RPMI7951 (cell line): ENCODE measurements at regions not wholly inside any gene's neighbourhood (a gene's known extent, or its start where the extent isn't known, plus 50 kb on each side); places are given as distances from the start of the nearest gene placed in this dataset.

Source experiments
- DNase-seq: peaks from one replicate; pipeline ENCODE4 v3.0.0-alpha.2; 2012; ENCODE audit warnings: low read depth

DNA sequence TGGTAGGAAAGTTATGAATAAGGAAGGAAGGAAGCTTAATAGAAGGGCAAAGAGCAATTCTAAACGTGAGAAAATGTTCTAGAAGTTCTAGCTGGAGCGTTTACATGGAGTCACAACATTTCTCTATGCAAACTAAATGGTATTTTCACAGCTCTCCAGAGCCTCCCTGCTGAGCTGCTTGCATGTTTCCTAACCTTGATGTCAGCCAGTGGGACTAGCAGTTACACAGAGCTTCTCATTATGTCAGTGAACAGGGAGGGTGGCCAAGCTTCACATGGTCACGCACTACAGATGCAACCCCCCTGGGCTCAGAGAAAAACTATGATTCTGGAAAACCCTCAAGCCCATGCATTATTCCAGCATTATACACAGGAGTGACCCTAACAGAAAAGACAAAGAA lies 153.4 kb upstream of the CCDC150 start:
- peak; percentile 26 for DNase-seq

DNA sequence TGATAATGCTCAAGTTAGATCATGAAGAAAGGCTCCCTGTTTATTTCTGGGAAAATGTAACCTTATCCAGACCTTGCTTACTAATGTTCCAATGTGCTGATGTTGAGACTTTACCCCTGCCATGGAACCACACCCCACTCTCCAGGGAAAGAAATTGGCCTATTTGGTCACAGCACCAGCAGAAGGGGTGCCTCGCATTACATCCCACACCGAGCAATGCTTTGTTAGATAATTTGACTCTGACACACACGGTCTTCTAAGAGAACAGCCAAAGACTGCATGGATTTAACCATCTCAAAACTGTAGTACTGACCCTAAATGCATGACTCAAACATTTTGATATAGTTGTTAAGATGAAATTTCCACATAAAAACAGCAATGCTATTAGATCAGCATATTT lies 152.1 kb upstream of the CCDC150 start:
- DNase-seq, result no peak

DNA sequence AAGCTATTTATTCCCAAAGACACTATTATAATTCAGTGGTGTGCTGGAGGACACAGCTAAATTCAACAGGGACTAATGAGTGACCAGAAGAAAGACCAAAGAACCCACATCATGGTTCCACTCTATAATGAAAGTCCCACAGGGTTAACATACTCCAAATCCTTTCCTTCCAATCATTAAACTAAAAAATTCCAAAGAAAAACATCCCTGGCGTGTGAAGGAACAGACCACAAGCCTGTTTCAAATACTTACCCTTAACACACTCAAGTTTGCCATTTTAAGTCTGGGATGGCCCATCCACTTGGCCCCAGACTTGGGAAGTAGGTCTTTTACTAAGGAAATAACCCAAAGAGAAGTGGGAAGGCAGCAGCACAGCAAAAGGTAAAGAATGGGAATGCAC lies 150.1 kb upstream of the CCDC150 start:
- DNase-seq, result peak; percentile 24

DNA sequence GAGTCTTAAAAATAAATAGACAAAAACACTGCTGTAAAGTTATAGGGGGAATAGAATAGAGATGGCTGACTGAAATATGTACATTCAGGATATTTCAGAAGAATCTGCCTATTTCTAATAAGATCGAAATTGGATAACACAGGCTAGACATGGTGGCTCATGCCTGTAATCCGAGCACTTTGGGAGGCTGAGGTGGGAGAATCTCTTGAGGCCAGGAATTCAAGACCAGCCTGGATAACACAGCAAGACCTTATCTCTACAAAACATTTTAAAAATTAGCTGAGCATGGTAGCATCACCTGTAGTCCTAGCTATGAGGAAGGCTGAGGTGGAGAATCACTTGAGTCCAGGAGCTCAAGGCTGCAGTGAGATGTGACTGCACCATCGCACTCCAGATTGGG lies 146.6 kb upstream of the CCDC150 start:
- no peak for DNase-seq

DNA sequence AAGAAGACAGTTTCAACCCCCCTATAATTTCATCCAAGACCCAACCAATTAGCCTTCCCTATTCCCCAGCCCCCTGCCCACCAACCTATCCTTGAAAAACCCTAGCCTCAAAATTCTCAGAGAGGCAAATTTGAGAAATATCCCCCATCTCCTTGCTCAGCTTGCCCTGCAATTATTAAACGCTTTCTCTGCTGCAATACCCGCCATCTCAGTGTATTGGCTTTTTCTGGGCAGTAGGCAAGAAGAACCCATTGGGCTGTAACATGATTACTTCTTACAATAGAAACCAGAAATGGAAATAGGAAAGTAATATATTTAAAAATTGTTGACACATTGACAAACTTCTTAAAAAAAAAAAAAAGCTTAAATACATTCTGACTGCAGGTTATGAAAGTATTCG lies 140.6 kb upstream of the CCDC150 start:
- DNase-seq, result no peak

DNA sequence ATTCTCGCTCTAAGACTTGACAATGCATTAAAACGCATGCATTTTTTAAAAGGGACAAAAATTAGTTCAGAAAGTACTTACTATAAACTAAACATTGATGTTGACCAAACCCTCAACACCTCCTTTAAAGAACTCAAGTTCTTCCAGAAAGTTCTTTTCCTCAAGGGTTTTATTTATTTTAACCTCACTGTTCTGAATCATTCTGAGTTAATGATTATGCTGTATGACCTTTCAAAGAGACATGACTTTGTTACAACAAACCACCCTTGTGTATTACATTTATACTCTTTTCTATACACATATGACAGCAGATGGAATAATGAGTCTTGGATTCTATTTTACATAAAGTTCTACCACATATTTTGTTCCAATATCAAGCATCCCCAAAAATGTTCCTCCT lies 139.8 kb upstream of the CCDC150 start:
- no peak for DNase-seq

DNA sequence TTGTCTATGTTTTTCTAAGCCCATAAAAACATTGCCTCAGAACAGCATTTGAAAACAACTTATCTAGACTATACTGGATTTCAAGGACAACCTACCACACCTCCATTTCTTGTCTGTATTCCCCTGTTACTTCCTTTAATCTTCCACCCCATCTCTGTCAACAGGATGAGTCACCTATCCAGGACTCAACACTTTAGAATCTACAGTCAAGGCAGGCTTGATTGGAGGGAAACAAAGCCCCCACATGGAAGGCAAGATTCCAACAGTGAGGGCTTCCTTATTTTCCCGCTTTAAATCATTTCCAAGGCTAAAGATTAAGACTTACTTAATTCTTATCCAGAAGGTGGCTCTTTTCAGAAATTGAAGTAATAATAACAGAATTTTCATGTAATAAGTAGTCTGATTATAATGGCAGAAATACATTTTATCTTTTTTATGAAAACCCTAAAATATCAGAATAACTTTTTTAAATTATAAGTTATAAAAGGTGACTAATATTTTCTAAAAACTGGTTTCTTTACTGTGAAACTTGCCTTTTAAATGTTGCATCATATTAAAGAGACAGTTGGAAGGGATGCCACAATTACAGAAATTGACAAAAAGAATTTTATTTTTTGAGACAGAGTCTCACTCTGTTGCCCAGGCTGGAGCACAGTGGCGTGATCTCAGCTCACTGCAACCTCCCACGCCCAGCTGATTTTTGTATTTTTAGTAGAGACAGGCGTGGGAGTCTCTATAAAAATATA lies 138.7 kb upstream of the CCDC150 start:
- DNase-seq, result peak; percentile 85

DNA sequence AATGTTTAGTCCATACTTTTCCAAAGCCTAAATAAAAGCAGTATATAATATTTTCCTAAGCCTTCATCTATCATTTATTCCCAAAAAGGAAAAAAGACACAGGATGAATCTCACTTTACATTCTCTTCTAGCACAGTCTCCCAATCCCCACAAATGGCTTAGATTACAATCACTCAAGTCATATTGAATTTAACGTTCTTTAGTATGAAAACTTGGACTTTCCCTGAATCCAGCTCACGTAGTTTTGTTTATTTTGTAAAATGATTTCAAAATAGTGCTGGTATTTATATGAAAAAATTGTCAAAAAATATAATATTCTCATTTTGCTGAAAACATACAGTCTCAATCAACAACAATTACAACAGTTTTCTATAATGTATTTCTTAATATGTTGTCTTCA lies 137.7 kb upstream of the CCDC150 start:
- no peak for DNase-seq

DNA sequence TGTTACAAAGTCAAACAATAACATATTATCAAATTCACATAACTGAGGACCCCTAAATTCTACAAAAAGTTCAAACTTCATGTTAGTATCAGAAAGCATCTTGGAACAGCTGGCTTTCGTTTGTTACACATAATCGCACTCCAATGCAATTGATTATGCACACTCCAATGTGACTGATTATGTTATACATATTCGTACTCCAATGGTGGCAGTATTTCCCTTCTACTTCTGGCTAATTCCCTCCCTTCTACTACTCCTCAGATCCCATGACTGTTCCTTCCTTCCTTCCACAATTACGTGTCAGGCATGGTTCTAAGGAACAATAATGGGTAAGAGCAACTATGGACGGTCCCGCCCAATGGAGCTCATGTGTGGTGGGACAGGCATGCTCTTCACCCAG lies 137.1 kb upstream of the CCDC150 start:
- peak; percentile 66 for DNase-seq

DNA sequence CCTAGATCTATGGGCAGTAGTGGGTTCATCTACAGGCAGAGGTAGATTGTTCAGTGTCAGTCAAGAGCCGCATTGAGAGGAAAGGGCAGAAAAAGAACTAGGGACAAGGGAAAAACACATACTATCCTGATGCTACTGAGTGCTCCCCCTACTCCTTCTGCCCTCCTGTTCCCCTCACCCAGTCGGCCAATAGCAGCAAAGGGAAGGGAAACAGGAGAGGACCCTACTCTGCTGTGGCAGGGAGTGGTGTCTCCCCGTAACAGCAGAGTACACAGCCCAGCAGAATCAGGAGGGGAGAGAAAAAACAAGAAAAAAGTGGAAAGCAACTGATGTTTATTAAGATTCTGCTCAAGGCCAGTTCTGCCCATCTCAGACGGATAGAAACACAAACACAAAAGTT lies 136.1 kb upstream of the CCDC150 start:
- DNase-seq, result no peak

DNA sequence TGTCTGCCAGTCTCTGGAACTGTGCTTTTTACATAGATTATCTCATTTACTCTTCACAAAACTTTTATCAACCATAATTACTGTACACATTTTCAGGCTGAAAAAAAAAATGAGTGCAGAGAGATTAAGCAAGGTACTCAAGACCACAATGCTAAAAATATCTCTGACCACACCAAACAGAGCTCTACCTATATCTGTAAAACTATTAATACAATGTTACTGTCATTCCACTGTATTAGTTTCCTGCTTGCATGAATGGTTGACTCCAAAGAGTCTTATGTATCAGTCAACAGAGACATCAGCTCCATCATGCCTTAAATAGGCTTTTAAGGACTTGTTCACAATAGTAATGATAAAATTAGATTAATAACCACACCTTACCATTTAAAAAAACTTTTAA lies 134.7 kb upstream of the CCDC150 start:
- no peak for DNase-seq

DNA sequence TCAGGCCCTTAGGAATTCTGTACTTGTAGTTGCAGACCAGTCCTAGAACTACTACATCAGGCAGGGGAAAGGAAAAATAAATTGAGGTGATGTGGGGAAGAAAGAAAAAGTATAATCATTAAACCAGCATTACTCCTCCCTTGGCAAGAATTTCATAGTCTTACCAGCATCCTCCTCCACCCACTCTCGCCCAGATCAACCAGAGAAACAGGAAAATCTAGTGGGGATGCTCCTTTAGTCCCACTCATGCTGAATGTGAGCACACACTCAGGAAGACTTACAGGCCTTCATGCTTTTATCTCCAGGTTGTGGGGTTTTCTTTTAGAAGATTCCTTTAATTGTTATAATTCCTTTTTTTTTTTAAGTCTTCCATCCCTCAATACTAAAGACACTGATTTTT lies 129.3 kb upstream of the CCDC150 start:
- no peak for DNase-seq

DNA sequence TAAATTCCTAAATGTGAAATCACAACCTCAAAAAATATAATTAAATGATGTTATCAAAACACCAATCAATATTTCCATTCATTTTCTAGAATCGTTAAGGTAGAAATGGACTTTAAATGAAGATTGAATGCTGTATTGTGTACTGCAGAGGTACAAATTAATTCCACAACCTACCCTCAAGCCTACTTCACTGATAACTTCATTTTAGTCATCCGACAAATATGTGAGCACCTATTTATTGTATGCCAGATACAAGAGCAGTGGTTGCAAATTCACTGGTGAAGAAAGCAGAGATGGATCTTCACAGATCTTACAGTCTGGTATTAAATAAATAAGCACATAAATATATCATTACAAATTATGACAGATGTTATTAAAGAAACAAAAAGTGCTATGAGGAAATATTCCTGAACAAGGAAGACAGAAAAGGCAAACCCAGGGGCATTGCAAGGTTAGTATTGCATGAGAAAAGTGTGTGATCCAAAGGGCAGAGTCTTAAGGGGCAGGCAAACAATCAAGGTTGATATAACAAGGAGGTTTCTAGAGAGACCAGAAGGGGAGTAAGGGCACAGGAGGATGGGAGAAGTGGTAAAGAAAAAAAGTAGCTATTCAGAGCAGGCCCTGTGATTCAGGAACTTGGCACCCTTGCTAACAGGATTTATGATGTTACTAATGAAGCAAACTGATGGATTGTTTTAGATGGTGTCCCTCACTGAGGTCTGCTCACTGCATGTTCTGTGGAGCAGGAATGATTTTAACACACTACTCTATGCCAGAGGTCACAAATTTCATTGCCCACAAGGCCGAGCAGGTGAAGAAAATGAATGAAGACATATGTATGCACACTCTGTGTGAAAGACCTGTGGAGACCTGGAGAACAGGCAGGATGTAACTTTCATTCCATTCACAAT lies 128.0 kb upstream of the CCDC150 start:
- no peak for DNase-seq

DNA sequence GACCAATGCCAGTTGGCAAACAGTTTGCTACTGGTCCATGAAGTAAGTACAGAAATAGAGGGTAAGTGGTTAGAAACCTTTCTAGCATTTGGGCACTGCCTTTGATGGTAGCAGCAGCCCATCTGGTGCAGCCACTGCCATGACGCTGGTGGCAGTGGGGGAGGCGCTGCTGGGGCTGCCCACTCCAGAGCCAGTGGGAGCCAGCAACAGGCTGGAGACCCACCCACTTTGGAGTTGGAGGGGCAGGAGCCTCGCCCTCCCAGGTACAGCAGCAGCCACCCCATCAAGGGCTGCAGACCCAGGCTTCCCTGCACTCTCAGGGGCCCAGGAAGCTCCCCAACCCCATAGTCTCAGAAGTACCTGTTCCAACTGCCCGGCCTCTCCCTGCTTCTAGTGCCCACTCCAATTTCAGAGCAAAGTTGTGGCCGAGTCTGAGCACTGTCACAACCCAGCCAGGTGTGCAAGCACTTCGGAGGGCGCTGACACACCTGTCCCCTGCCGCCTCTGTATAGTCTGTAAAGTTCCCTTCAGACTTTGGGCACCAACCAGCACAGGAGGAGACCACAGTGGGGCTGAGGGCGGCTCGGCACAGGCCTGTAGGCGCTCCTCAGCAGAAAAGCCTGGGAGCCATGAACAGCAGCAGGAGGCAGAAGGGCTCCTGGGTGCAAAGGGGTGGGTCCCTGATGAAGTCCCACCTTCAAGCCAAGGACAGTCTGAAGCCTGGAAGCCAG lies 125.6 kb upstream of the CCDC150 start:
- DNase-seq, result no peak

DNA sequence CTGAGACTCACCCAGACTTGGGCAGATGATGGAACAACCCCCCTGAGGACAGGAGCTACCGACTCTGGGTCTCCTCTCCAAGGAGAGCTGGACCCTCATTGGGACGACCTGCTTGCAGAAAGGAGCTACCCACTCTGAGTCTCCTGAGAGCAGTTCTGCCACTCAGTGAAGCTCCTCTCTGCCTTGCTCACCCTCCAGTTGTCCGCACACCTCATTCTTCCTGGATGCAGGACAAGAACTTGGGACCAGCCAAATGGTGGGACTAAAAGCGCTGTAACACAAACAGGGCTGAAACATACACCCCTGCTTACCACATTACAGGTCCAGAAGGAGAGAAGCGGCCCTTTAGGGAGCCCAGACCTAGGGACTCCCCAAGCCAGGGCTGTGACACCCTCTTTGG lies 124.9 kb upstream of the CCDC150 start:
- DNase-seq, result no peak

DNA sequence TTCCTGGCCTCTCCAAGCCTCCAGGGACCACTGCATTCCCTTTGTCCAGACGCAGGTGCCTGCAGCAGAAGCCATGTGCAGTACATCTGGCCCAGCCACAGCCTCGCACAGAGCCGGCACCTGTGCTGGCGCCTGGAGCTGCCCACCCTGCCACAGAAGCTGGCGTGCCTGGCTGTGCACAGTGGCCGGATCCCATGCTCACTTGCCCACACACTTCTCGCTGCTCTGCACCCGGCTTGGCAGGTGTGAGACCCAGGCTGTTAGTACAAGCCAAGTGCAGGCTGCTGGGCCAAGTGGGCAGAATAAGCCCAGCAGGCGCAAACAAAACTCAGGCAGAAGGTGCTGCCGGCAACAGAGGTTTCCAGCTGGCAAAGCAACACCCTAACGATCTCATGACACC lies 124.5 kb upstream of the CCDC150 start:
- DNase-seq, result no peak

DNA sequence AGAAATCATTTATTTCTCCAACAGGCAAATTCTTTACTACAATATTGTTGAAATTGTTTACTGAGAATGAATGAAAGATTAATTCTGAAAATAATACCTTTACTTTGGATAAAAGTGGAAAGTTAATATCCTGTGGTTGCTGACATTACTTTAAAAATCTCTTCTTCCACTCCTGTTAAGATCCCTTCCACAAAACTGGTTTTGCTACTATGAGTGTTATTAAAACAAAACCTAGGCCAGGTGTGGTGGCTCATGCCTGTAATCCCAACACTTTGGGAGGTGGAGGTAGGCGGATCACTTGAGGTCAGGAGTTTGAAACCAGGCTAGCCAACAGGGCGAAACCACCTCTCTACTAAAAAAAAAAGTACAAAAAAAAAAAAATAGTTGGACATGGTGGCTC lies 123.9 kb upstream of the CCDC150 start:
- no peak for DNase-seq

DNA sequence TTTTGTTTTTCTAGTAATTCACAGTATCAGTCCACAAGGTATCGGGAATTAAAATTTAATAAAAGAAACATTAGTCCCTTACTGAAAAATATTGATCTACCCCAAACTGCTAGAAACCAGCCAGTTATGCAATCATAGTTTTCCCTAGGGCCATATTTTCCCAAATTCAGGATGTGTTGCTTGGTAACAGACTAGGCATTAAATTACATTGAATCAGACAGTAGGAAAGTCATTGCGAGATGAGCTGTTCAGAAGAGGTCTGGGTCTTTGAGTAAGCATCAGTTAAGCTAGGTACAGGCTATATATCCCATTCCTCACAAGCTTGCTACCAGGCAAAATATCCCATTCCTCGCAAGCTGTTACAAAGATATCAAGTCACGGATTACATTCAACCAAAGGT lies 123.0 kb upstream of the CCDC150 start:
- peak; percentile 40 for DNase-seq

DNA sequence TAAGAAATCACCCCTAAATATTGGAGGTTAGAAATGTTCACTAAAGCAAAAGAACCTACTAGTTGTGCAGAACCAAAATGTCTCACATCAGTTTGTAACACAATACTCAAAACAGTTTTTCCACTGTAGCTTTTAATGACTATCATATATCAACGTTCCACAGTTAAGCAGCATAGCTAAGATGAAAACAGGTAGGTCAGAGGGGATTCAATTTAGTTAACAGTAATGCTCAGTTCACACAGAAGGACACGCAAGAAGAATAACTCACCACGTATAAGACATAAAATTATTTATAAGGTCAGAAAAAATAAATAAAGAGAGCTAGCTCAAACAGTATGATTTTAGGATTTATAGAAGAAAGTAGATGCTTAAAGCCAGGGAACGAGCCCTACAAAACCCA lies 118.9 kb upstream of the CCDC150 start:
- DNase-seq, result no peak

DNA sequence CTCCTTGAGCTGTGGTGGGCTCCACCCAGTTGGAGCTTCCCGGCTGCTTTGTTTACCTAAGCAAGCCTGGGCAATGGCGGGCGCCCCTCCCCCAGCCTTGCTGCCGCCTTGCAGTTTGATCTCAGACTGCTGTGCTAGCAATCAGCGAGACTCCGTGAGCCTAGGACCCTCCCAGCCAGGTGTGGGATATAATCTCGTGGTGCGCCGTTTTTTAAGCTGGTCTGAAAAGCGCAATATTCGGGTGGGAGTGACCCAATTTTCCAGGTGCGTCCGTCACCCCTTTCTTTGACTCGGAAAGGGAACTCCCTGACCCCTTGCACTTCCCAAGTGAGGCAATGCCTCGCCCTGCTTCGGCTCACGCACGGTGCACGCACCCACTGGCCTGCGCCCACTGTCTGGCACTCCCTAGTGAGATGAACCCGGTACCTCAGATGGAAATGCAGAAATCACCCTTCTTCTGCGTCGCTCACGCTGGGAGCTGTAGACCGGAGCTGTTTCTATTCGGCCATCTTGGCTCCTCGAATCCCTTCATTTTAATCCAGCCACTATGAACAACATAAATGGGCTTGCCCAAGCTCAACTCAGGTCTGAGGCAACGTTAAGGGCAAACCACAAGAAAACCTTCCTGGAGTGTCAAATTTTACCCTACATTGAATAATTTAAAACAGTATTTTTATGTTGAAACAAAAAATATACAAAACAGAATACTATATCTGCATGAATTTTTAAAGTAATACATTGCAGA lies 112.4 kb upstream of the CCDC150 start:
- DNase-seq, result peak; percentile 62

DNA sequence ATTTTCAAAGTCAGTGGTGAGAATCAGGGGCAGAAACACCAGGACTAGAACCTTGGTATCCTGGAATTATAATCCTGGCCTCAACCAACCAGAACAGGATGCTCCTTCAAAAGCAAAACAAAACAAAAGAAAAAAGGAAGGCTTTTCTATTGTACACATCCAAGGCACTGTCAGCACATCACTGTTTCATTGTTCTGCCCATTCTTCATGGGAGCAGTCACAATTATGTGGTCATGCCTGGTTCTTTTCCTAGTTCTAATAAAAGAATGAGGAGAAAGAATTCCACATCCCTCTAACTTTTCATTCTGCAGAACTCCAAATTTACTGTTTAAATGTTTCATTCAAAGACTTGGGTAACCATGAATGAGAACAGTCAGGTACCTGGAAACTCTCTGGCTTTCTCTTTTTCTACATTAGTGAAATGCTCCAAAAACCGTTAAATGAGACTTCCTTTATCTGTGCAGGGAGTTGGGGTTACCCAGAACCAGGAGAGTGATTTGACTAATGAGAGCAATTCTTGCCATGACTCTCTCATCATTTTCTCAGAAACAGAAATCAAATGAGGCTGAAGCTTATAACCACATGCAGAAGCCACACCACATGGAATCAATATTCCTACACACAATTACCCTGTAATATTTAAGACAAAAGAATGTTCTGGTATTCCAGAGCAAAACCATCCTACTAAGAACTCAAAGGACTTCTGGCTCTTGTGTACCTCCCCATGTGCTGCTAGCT lies 110.9 kb upstream of the CCDC150 start:
- DNase-seq, result peak; percentile 20
